GM12891 (cell line): ENCODE measurements at regions not wholly inside any gene's neighbourhood (a gene's known extent, or its start where the extent isn't known, plus 50 kb on each side); places are given as distances from the start of the nearest gene placed in this dataset.

Experiments used
- DNase-seq: peaks from one replicate; pipeline ENCODE4 v3.0.0; 2011; ENCODE audit warnings: low spot score; ENCODE audit not compliant: insufficient read length
- FAIRE-seq: peaks from 2 replicates; lab custom pipeline; 2011; peaks lifted over from hg19 to GRCh38; lab: Jason Lieb, UNC
- PAX5 ChIP-seq: IDR thresholded peaks from 2 replicates; pipeline ENCODE4 v1.6.1; 2011; ENCODE audit warnings: low read length, moderate library complexity, mild to moderate bottlenecking; ENCODE audit not compliant: insufficient read depth, severe bottlenecking
- POLR2A ChIP-seq: IDR thresholded peaks from 2 replicates; pipeline ENCODE4 v1.6.1; 2011; ENCODE audit warnings: low read depth, low read length, control low read depth
- POLR2AphosphoS5 ChIP-seq: IDR thresholded peaks from 2 replicates; pipeline ENCODE4 v1.6.1; 2011; ENCODE audit warnings: low read depth, low read length, control low read depth
- POU2F2 ChIP-seq: IDR thresholded peaks from 2 replicates; pipeline ENCODE4 v1.6.1; 2011; ENCODE audit warnings: low read depth, mild to moderate bottlenecking, control low read depth, low read length, moderate library complexity
- SPI1 ChIP-seq: IDR thresholded peaks from 2 replicates; pipeline ENCODE4 v1.6.1; 2011; ENCODE audit warnings: low read depth, low read length, control low read depth
- TAF1 ChIP-seq: IDR thresholded peaks from 2 replicates; pipeline ENCODE4 v1.6.1; 2011; ENCODE audit warnings: low read depth, low read length, control low read depth

GRCh38 chr5:96236831-96237230 is 196.2 kb downstream of the PCSK1 start:
- TF ChIP-seq TAF1 (no peak), POLR2A (no peak), POU2F2 (no peak), POLR2AphosphoS5 (no peak), SPI1 (no peak), PAX5 (no peak)
- FAIRE-seq (no peak), DNase-seq (no peak)

- DNase-seq = no peak
- no peak for FAIRE-seq
- TF ChIP-seq POLR2AphosphoS5 (no peak), POU2F2 (no peak), POLR2A (no peak), TAF1 (no peak), SPI1 (no peak), PAX5 (no peak)
These were observed 197.0 kb downstream of the PCSK1 start for GRCh38 chr5:96236051-96236450.

GRCh38 chr5:96235008-96235910 is 197.8 kb downstream of the PCSK1 start:
- TF ChIP-seq SPI1 = no peak
- no peak for TF ChIP-seq POLR2A
- no peak for TF ChIP-seq PAX5
- TF ChIP-seq POLR2AphosphoS5 = no peak
- no peak for TF ChIP-seq POU2F2
- no peak for TF ChIP-seq TAF1
- DNase-seq (no peak), FAIRE-seq (no peak)

- no peak for FAIRE-seq
- TF ChIP-seq SPI1 (no peak), POLR2A (no peak), POU2F2 (no peak)
- no peak for DNase-seq
These were observed 200.4 kb downstream of the PCSK1 start for GRCh38 chr5:96232602-96233001.

GRCh38 chr5:96229188-96229587 is 203.9 kb downstream of the PCSK1 start:
- TF ChIP-seq PAX5 (no peak), TAF1 (no peak), SPI1 (no peak), POLR2AphosphoS5 (no peak), POLR2A (no peak), POU2F2 (no peak)
- DNase-seq (no peak), FAIRE-seq (no peak)

GRCh38 chr5:96228408-96228807 is 204.6 kb downstream of the PCSK1 start:
- DNase-seq (no peak), FAIRE-seq (no peak)
- TF ChIP-seq TAF1 = no peak
- TF ChIP-seq POU2F2 = no peak
- no peak for TF ChIP-seq POLR2AphosphoS5
- no peak for TF ChIP-seq SPI1
- no peak for TF ChIP-seq PAX5
- no peak for TF ChIP-seq POLR2A

GRCh38 chr5:96227957-96228356 is 205.1 kb downstream of the PCSK1 start:
- FAIRE-seq (no peak), DNase-seq (no peak)
- TF ChIP-seq SPI1 = no peak

GRCh38 chr5:96226941-96227552 is 206.0 kb downstream of the PCSK1 start:
- TF ChIP-seq SPI1 (no peak), TAF1 (no peak), POLR2A (no peak), POU2F2 (no peak), POLR2AphosphoS5 (no peak), PAX5 (no peak)
- FAIRE-seq (no peak), DNase-seq (no peak)

GRCh38 chr5:96222129-96222528 is 210.9 kb downstream of the PCSK1 start:
- DNase-seq (no peak), FAIRE-seq (no peak)
- TF ChIP-seq POU2F2 = no peak
- no peak for TF ChIP-seq PAX5
- TF ChIP-seq TAF1 = no peak
- no peak for TF ChIP-seq POLR2A
- TF ChIP-seq POLR2AphosphoS5 = no peak
- no peak for TF ChIP-seq SPI1
